Right ventricle myocardium inferior (tissue), 1 donor: ENCODE measurements at regions not wholly inside any gene's neighbourhood (a gene's known extent, or its start where the extent isn't known, plus 50 kb on each side); places are given as distances from the start of the nearest gene placed in this dataset.
A peak's percentile ranks its signal among the peaks of the same experiment; 100 is the strongest.
"Not testable (repeated sequence)": the region's sequence is repeated elsewhere in the genome, so short reads cannot be mapped to it uniquely, and the experiment has no call there.

Experiments used
- ATAC-seq: fragments of 200-7000 bp; cut with Tn5 transposase; one replicate; pipeline ENCODE4 v1.9.1; 2020; ENCODE audit warnings: mild to moderate bottlenecking, moderate library complexity
- DNase-seq: peaks from one replicate; pipeline ENCODE4 v3.0.0; 2021; ENCODE audit errors: missing footprints
- intact Hi-C: fragments of 100-400 bp; cut with DNase I; formaldehyde crosslinking; loops from one replicate; pipeline ENCODE4 v1.11.0; 2022
- donor health status: DM: no; HTN: yes; CAD: no; lungs with severe emphysema.

GRCh38 chr7:119256446-119257131, 1016.4 kb upstream of the KCND2 start:
- ATAC-seq (no peak), DNase-seq (no peak)
- intact Hi-C loops = no loop called here

GRCh38 chr7:119266790-119267189, 1006.2 kb upstream of the KCND2 start:
- ATAC-seq, intact Hi-C loops, DNase-seq: not testable (repeated sequence)

GRCh38 chr7:119270045-119270464, 1002.9 kb upstream of the KCND2 start:
- ATAC-seq (no peak), DNase-seq (peak; percentile 50)
- intact Hi-C loops = no loop called here

GRCh38 chr7:119270644-119271043, 1002.3 kb upstream of the KCND2 start:
- intact Hi-C loops = no loop called here
- DNase-seq (peak; percentile 30), ATAC-seq (no peak)

- intact Hi-C loops = no loop called here
- DNase-seq = no peak
- ATAC-seq = no peak
These were observed 1001.7 kb upstream of the KCND2 start for GRCh38 chr7:119271147-119271779.

GRCh38 chr7:119281181-119281846, 991.7 kb upstream of the KCND2 start:
- intact Hi-C loops = no loop called here
- DNase-seq (peak; percentile 30), ATAC-seq (no peak)

- no peak for ATAC-seq
- intact Hi-C loops = no loop called here
These were observed 989.6 kb upstream of the KCND2 start for GRCh38 chr7:119283353-119283752.

GRCh38 chr7:119288416-119288815, 984.6 kb upstream of the KCND2 start:
- DNase-seq (no peak), ATAC-seq (no peak)
- intact Hi-C loops = no loop called here

More at GRCh38 chr7:119283353-119283752, 989.6 kb upstream of the KCND2 start:
- DNase-seq = no peak

- DNase-seq, intact Hi-C loops, ATAC-seq: not testable (repeated sequence)
These were observed 972.6 kb upstream of the KCND2 start for GRCh38 chr7:119300341-119300740.

GRCh38 chr7:119320316-119320715, 952.7 kb upstream of the KCND2 start:
- DNase-seq (no peak), ATAC-seq (no peak)
- intact Hi-C loops = no loop called here

GRCh38 chr7:119329715-119330114, 943.3 kb upstream of the KCND2 start:
- ATAC-seq = no peak
- DNase-seq = no peak
- intact Hi-C loops = no loop called here

- intact Hi-C loops = no loop called here
- ATAC-seq = no peak
- no peak for DNase-seq
These were observed 937.6 kb upstream of the KCND2 start for GRCh38 chr7:119335405-119335804.

GRCh38 chr7:119341822-119342221, 931.2 kb upstream of the KCND2 start:
- ATAC-seq = no peak
- DNase-seq = no peak
- intact Hi-C loops = no loop called here

- intact Hi-C loops = no loop called here
- no peak for ATAC-seq
- DNase-seq = no peak
These were observed 929.7 kb upstream of the KCND2 start for GRCh38 chr7:119343289-119343688.

- intact Hi-C loops = no loop called here
- no peak for ATAC-seq
- DNase-seq = no peak
These were observed 928.5 kb upstream of the KCND2 start for GRCh38 chr7:119344466-119344865.

GRCh38 chr7:119348491-119348890, 924.5 kb upstream of the KCND2 start:
- DNase-seq (no peak), ATAC-seq (no peak)
- intact Hi-C loops = no loop called here

- DNase-seq (peak; percentile 9), ATAC-seq (no peak)
- intact Hi-C loops = no loop called here
These were observed 922.6 kb upstream of the KCND2 start for GRCh38 chr7:119350334-119350733.

- DNase-seq (no peak), ATAC-seq (no peak)
- intact Hi-C loops = no loop called here
These were observed 921.7 kb upstream of the KCND2 start for GRCh38 chr7:119351320-119351719.

- ATAC-seq (no peak), DNase-seq (no peak)
- intact Hi-C loops = no loop called here
These were observed 898.5 kb upstream of the KCND2 start for GRCh38 chr7:119374436-119374835.

- intact Hi-C loops = no loop called here
- DNase-seq (no peak), ATAC-seq (no peak)
These were observed 895.1 kb upstream of the KCND2 start for GRCh38 chr7:119377861-119378260.
